H4 (cell line): ENCODE measurements at regions not wholly inside any gene's neighbourhood (a gene's known extent, or its start where the extent isn't known, plus 50 kb on each side); places are given as distances from the start of the nearest gene placed in this dataset.
"Not testable (repeated sequence)": the region's sequence is repeated elsewhere in the genome, so short reads cannot be mapped to it uniquely, and the experiment has no call there.

Experiments used
- DNase-seq: peaks from one replicate; pipeline ENCODE4 v3.0.0-alpha.2; 2015; ENCODE audit warnings: low spot score

DNA sequence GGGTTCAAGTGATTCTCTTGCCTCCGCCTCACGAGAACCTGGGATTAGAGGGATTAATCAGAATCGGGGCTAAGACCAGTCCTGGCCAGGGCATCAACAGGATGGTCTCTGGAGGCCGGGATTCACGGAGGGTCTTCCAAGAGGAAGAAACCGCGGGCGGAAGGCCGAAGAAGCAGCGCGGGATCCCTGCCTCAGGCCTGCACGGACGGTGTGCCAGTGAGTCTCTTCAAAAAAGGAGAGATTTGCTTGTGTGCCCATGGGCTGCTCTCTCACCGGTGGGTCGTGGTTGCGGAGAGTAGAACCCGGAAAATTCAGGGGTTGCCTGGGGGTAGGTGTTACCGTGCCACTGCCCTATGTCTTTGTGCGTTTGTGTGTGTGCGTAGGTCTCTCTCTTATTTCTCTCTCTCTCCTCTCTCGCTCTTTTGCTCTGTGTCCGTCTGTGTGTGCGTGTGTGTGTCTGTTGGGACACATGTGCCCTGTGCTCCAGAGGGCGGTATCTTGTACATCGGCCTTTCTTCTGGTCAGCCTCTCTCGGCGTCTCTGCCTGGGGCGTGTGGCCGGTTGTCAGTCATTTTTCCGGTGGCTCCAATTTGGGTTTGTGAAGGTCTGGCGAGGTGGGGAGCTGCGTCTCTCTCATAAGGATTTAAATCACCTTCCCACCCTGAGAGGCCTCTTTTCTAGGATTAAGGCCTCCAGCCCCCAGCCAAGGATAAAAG is 613.2 kb downstream of the KCNJ18 start:
- no peak for DNase-seq

DNA sequence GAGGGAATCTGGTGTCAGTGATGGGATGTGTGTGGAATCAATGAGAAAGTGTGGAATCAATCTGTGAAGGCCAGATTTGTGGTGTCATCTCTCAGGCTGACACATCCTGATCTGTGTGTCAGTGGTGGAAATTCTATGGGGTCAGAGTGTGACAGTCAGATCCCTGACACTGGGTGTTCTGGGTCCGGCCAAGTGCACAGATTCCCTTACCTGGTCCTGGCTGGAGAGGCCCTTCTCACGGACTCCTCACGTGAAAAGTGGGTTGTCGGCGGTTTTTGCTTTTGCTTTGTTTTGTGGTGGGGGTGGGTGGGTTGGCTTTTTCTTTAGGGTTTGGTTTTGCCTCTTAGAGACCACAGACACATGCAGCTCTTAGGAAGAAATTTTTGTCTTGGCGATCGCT is 618.0 kb downstream of the KCNJ18 start:
- not testable (repeated sequence) for DNase-seq

DNA sequence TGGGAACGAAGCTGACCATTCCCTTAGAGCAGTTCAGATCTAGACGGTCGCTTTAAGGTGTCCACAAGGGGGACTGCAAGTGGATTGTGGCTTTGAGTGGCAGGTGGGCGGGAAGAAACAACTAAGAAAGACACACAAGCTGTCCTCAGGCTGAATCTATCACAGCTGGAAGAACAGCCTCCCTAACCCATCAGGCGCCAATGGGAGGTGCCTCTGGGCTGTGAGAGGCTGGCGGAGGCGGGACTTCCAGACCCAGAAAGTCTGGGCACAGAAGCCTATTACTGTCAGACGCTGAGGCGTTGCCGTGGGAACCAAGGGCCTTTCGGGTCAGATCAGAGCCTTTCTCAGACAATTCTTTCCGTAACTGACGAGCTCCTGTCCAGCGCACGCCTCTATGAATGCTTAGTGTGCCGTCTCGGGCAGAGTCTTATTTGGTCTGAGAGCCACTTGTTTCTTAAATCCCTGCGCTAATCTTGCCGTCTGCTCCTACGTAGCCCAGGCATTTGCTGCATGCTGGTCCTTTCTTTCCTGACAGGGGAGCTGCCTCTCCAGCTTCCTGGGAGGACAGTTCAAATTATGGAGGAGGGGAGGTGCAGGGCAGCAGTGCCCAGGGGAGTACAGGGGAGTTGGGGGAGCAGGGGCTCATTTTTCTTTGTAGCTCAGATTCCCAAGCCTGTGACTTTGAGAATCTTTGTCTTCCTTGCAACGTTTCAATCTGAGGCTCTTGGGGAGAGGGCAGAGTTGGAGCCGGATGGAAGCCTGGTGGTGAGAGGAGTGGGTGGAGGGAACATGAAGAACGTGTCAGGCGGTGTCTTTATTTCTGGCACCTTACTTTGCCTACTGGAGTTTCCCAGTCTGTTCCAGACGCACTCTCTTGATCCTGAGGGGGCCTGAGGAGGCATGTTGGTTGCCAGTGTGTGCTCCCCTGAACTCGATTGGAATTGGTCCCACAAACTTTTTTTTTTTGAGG is 618.7 kb downstream of the KCNJ18 start:
- peak; percentile 91 for DNase-seq

DNA sequence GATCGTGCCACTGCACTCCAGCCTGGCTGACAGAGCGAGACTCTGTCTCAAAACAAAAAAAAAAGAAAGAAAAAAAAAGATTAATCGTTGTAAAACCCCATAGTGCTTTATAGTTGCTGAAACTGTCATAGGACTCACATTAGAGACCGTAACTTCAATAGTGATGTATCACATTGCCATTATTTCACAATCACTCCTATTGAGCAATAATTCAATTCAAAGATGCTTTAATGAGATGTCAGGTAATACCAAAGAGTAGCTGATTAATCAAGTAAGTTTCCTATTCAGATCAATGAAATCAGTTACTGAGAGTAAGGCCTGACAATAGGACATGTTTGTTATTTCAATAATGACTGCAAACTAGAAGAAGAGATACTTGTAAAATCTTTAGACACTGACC is 628.7 kb downstream of the KCNJ18 start:
- DNase-seq = not testable (repeated sequence)

DNA sequence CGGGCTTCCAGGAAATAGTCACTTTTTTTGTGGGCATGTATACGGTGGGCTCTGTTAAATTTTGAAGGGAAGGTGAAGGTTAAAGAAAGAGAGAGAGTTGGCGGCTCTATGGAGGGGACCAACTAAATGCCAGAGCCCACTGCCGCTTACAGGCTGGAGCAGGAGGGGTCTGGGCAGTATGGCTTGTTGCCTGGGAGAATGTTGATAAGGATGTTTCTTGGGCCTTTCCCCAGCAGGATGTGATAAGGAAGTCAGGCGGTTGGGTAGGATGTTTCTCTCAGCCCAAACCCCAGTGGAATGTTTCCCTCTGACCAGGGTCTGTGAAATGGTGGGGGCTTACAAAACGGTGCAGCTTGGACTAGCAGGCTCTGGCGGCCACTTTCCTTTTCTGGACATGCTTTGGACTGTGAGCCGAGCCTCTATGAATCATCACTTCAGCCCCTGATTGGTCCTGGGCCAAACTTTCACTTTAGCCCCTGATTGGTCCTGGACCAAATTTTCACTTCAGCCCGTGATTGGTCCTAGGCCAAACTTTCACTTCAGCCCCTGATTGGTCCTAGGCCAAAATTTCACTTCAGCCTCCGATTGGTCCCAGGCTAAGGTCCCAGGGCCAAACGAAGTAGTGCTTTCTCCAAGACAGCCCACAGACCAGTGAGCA is 630.7 kb downstream of the KCNJ18 start:
- peak; percentile 80 for DNase-seq

DNA sequence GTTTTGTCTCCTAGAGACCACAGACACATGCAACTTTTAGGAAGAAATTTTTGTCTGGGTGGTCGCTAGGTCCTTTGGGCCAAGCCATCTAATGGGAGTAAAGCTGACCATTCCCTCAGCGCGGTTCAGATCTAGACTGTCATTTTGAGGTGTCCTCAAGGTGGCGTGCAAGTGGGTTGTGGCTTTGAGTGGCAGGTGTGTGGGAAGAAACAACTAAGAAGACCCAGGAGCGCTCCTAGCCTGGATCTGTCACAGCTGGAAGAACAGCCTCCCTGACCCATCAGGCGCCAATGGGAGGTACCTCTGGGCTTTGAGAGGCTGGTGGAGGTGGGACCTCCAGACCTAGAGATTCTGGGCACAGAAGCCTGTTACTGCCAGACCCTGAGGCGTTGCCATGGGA is 645.1 kb downstream of the KCNJ18 start:
- DNase-seq = no peak

DNA sequence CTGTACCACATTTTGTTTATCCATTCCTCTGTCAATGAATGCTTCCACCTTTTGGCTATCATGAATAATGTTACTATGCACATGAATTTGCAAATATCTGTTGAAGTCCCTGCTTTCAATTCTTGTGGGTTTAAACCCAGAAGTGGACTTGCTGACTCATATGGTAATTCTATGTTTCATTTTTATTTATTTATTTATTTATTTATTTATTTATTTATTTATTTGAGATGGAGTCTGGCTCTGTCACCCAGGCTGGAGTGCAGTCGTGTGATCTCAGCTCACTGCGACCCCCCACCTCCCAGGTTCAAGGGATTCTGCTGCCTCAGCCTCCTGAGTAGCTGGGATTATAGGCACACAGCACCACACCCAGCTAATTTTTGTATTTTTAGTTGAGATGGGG is 664.3 kb downstream of the KCNJ18 start:
- DNase-seq = not testable (repeated sequence)

DNA sequence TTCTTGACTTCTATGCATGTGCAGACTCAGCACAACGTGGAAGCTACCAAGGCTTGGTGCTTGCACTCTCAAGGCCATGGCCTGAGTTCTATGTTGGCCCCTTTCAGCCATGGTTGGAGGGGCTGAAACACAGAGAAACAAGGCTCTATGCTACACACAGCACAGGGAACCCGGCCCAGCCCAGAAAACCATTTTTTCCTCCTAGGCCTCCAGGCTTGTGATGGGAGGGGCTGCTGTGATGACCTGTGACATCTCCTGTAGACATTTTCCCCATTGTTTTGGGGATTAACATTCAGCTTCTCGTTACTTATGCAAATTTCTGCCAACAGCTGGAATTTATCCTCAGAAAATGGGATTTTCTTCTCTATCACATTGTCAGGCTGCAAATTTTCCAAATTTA is 678.7 kb downstream of the KCNJ18 start:
- not testable (repeated sequence) for DNase-seq

DNA sequence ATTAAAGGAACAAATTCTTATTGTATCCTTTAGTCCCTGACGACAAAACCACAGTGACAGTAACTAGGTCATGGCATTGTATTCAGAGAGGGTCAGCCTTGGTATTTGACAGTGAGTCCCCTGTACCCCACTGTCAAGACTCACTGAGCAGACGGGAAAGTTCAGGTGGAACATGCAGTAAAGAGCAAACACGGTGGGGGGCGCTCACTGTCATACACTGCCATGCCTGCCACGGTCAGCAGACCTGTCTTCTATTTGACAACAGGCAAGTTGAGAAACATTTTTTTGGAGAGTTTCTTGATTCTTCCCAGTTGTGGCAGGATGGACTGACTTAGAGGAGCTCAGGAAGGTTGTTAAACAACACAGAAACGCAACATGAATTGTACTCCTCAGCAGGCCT is 681.6 kb downstream of the KCNJ18 start:
- DNase-seq = no peak

DNA sequence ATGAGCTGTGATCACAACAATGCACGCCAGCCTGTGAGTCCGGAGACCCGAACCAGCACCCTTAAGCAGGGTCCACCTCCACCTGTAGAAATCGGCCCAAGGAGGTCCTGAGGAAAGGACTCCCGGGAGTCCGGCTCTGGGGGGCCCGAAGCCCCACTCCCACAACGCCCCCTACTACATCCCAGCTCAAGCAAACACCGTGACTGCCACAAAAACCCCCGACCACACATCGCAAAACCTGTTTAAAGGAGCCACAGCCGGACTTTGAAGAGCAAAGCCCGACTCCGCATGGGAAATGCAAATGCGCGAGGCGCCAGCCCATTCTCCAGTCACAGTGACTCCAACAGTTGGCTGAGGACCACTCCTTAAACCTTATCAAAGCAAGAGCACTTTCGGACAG is 682.4 kb downstream of the KCNJ18 start:
- DNase-seq = no peak

DNA sequence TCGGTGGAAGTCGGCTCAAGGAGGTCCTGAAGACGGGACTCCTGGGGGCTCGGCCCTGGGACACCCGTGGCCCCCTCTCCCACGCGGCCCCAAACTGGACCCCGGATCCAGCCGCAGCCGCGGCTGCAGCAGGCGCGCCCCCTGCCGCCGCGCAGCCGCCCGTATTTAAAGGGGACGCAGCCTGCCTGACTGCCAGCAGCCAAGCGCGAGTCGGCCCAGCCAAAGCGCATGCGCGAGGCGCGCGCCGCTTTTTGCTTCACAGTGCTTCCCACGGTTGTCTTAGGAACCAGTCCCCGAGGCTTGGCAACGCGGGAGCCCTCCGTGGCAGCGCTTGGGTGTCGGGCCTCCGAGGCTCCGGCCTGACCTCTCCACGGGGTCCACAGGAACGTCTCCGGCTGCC is 684.4 kb downstream of the KCNJ18 start:
- DNase-seq = not testable (repeated sequence)

DNA sequence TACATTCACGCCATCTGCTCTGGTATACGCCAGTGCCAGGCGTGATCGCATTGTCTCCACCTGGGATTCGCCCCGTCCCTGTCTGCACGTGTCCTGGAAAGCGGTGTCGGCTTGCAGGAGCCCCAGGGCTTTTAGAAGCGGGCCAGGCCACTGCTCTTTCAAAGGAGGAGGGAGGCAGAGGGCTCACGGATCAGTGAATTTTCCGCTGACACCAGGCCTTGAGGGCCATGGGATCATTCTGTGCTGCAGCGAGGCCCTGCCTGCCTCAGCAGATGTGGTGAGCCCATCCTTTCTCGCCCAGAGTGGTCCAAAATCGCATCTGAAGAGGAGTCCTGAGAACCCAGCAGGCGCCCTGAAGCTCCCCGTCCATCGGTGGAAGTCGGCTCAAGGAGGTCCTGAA is 686.4 kb downstream of the KCNJ18 start:
- not testable (repeated sequence) for DNase-seq

DNA sequence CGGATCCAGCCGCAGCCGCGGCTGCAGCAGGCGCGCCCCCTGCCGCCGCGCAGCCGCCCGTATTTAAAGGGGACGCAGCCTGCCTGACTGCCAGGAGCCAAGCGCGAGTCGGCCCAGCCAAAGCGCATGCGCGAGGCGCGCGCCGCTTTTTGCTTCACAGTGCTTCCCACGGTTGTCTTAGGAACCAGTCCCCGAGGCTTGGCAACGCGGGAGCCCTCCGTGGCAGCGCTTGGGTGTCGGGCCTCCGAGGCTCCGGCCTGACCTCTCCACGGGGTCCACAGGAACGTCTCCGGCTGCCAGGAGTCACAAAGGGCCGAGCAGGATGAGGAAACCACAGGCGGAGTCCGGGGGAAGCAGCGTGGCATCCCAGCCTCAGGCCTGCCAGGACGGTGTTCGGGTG is 689.3 kb downstream of the KCNJ18 start:
- DNase-seq = not testable (repeated sequence)

DNA sequence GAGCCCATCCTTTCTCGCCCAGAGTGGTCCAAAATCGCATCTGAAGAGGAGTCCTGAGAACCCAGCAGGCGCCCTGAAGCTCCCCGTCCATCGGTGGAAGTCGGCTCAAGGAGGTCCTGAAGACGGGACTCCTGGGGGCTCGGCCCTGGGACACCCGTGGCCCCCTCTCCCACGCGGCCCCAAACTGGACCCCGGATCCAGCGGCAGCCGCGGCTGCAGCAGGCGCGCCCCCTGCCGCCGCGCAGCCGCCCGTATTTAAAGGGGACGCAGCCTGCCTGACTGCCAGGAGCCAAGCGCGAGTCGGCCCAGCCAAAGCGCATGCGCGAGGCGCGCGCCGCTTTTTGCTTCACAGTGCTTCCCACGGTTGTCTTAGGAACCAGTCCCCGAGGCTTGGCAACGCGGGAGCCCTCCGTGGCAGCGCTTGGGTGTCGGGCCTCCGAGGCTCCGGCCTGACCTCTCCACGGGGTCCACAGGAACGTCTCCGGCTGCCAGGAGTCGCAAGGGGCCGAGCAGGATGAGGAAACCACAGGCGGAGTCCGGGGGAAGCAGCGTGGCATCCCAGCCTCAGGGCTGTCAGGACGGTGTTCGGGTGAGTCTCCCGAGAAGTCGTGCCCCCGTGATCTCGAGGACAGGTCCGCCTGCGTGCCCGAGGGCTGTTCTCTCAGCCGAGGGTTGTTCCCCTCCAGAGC is 691.6 kb downstream of the KCNJ18 start:
- not testable (repeated sequence) for DNase-seq

DNA sequence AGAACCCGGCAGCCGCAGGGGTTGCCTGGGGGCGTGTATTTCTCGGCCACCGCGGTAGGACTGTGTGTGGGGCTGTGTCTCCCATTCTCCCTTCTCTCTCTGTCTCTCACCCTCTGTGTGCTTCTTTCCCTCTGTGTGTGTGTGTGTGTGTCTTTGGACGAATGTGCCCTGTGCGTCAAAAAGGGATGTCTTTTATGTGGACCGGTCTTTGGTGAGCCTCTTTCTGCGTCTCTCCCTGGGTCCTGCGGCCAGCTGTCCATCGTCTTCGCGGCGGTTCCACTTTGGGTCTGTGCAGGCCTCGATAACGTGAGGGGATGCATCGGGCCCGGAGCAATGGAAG is 692.1 kb downstream of the KCNJ18 start:
- not testable (repeated sequence) for DNase-seq

DNA sequence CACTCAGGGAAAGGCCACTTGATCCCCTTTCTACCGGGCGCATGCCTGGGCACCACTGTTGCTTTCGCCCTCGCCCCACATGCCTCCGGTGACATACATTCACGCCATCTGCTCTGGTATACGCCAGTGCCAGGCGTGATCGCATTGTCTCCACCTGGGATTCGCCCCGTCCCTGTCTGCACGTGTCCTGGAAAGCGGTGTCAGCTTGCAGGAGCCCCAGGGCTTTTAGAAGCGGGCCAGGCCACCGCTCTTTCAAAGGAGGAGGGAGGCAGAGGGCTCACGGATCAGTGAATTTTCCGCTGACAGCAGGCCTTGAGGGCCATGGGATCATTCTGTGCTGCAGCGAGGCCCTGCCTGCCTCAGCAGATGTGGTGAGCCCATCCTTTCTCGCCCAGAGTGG is 706.1 kb downstream of the KCNJ18 start:
- DNase-seq = not testable (repeated sequence)

DNA sequence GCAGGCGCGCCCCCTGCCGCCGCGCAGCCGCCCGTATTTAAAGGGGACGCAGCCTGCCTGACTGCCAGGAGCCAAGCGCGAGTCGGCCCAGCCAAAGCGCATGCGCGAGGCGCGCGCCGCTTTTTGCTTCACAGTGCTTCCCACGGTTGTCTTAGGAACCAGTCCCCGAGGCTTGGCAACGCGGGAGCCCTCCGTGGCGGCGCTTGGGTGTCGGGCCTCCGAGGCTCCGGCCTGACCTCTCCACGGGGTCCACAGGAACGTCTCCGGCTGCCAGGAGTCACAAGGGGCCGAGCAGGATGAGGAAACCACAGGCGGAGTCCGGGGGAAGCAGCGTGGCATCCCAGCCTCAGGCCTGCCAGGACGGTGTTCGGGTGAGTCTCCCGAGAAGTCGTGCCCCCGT is 706.7 kb downstream of the KCNJ18 start:
- not testable (repeated sequence) for DNase-seq

DNA sequence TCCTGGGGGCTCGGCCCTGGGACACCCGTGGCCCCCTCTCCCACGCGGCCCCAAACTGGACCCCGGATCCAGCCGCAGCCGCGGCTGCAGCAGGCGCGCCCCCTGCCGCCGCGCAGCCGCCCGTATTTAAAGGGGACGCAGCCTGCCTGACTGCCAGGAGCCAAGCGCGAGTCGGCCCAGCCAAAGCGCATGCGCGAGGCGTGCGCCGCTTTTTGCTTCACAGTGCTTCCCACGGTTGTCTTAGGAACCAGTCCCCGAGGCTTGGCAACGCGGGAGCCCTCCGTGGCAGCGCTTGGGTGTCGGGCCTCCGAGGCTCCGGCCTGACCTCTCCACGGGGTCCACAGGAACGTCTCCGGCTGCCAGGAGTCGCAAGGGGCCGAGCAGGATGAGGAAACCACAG is 712.8 kb downstream of the KCNJ18 start:
- DNase-seq = not testable (repeated sequence)

DNA sequence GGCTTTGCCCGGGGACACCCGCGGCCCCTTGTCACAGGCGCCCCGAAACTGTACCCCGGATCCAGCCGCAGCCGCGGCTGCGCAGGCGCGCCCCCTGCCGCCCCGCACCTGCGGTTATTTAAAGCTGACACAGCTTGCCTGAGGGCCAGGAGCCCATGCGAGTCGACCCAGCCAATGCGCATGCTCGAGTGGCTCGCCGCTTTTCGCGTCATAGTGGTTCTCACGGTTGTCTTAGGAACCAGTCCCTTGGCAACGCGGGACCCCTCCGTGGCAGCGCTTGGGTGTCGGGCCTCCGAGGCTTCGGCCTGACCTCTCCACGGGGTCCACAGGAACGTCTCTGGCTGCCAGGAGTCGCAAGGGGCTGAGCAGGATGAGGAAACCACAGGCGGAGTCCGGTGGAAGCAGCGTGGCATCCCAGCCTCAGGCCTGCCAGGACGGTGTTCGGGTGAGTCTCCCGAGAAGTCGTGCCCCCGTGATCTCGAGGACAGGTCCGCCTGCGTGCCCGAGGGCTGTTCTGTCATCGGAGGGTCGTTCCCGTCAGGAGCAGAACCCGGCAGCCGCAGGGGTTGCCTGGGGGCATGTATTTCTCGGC is 716.9 kb downstream of the KCNJ18 start:
- DNase-seq = no peak

DNA sequence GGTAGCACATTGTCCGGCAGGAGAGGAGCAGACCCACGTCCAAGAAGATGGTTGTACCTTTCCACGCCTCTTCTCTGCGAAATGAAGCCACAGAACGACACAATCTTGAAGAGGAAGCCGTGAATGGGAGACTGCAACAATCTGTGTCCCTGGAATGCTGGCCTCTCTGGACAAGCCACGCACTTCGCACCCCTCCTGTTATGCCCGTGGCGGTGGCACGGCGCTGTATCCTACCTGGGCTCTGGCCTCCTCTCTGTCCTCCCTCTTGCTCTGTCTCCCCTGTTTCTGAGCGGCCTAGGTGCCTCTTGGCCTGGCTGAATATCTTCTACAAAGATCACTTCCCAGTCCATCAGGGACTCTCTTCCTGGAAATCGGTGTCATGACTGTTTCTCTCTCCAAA is 717.8 kb downstream of the KCNJ18 start:
- no peak for DNase-seq

DNA sequence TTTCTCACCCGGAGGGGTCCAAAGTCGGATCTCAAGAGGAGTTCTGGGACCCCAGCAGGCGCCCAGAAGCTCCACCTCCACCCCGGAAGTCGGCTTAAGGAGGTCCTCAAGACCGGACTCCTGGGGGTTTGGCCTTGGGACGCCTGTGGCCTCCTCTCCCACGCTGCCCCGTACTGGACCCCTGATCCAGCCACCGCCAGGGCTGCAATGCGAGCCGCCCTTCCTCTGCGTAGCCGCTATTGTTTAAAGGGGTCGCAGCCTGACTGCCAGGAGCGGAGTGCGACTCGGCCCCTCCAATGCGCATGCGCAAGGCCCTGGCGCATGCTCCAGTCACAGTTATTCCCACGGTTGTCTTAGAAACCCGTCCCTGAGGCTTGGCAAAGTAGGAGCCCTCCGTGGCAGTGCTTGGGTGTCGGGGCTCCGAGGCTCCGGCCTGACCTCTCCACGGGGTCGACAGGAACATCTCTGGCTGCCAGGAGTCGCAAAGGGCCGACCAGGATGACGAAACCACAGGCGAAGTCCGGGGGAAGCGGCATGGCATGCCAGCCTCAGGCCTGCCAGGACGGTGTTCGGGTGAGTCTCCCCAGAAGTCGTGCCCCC is 719.0 kb downstream of the KCNJ18 start:
- no peak for DNase-seq
